ENCODE measurements at regions not wholly inside any gene's neighbourhood (a gene's known extent, or its start where the extent isn't known, plus 50 kb on each side); places are given as distances from the start of the nearest gene placed in this dataset.
"Not testable (repeated sequence)": the region's sequence is repeated elsewhere in the genome, so short reads cannot be mapped to it uniquely, and the experiment has no call there.

DNA sequence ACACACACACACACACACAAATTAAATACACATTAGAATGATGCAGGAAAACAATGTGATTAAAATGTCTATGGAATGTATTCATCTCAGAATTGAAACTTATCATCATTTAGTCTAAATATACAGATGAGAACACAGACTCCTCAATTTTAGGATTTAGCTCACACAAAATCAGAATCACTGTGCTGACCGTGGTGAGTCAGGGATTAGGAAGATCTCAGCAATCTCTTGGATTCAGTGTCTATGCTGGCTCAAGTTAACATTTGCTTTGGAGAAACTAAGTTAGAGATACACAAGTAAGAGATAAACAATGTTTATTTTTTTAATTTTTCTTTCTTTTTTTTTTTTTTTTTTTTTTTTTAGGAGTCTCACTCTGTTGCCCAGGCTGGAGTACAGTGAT is 323.6 kb downstream of the KLF12 start:
- Histone ChIP-seq H3K27ac (ENCODE audit: low read depth, low read length) (no peak overlapping the region), H3K9ac (ENCODE audit: low read length) (no peak overlapping the region), H3K9me3 (ENCODE audit: low read length) (no peaks in the 10 kb centered on the region), H3K36me3 (ENCODE audit: insufficient read depth, low read length) (no peaks in the 10 kb centered on the region), H3K4me1 (ENCODE audit: insufficient read depth, low read length) (no peaks in the 10 kb centered on the region), H3K4me3 (ENCODE audit: low read depth in 1 of 2, low read length in 2 of 2) (no peak overlapping the region), H3K27me3 (ENCODE audit: control insufficient read depth in 1 of 2, insufficient read depth in 2 of 2, low read length in 2 of 2) (no peaks in the 10 kb centered on the region)

- Histone ChIP-seq H3K27me3 (ENCODE audit: control insufficient read depth in 1 of 2, insufficient read depth in 2 of 2, low read length in 2 of 2) (no peaks in the 10 kb centered on the region), H3K4me1 (ENCODE audit: insufficient read depth, low read length) (no peaks in the 10 kb centered on the region), H3K4me3 (ENCODE audit: low read depth in 1 of 2, low read length in 2 of 2) (no peak overlapping the region), H3K9me3 (ENCODE audit: low read length) (no peaks in the 10 kb centered on the region), H3K27ac (ENCODE audit: low read depth, low read length) (no peak overlapping the region), H3K36me3 (ENCODE audit: insufficient read depth, low read length) (no peaks in the 10 kb centered on the region), H3K9ac (ENCODE audit: low read length) (no peak overlapping the region)
These were observed 324.6 kb downstream of the KLF12 start for GRCh38 chr13:73809561-73809960.

DNA sequence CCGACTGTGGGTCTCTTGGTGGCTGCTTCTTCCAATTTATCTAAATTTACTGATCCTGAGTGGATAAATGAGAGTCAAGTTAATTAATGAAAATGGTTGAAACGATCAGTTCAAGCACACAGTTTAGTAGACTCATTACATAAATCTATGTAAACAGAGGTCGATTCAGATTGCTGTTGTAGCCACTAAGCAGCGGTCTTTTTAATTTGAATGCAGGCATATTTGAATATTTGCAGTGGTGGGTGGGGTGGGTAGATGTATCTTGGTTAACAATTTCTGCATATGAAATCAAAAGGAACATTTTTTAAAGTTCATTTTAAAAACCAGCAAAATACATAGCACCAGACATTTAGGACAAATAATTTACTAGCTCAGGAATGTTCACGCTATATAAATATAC is 325.9 kb downstream of the KLF12 start:
- Histone ChIP-seq H3K9me3 (ENCODE audit: low read length) (no peaks in the 10 kb centered on the region), H3K27ac (ENCODE audit: low read depth, low read length) (no peak overlapping the region), H3K4me1 (ENCODE audit: insufficient read depth, low read length) (no peaks in the 10 kb centered on the region), H3K9ac (ENCODE audit: low read length) (no peak overlapping the region), H3K27me3 (ENCODE audit: control insufficient read depth in 1 of 2, insufficient read depth in 2 of 2, low read length in 2 of 2) (no peaks in the 10 kb centered on the region), H3K4me3 (ENCODE audit: low read depth in 1 of 2, low read length in 2 of 2) (no peak overlapping the region), H3K36me3 (ENCODE audit: insufficient read depth, low read length) (no peaks in the 10 kb centered on the region)

- H3K27me3 ChIP-seq (ENCODE audit: control insufficient read depth in 1 of 2, insufficient read depth in 2 of 2, low read length in 2 of 2); H3K36me3 ChIP-seq (ENCODE audit: insufficient read depth, low read length); H3K27ac ChIP-seq (ENCODE audit: low read depth, low read length); H3K4me3 ChIP-seq (ENCODE audit: low read depth in 1 of 2, low read length in 2 of 2); H3K9me3 ChIP-seq (ENCODE audit: low read length); H3K9ac ChIP-seq (ENCODE audit: low read length); H3K4me1 ChIP-seq (ENCODE audit: insufficient read depth, low read length): not testable (repeated sequence)
These were observed 328.8 kb downstream of the KLF12 start for GRCh38 chr13:73805326-73805958.

GRCh38 chr13:73803997-73804396 is 330.2 kb downstream of the KLF12 start:
- H3K9ac ChIP-seq (ENCODE audit: low read length): no peak overlapping the region
- no peak overlapping the region for H3K4me3 ChIP-seq (ENCODE audit: low read depth in 1 of 2, low read length in 2 of 2)
- H3K36me3 ChIP-seq (ENCODE audit: insufficient read depth, low read length): no peaks in the 10 kb centered on the region
- H3K27ac ChIP-seq (ENCODE audit: low read depth, low read length): no peak overlapping the region
- H3K27me3 ChIP-seq (ENCODE audit: control insufficient read depth in 1 of 2, insufficient read depth in 2 of 2, low read length in 2 of 2): no peaks in the 10 kb centered on the region
- H3K4me1 ChIP-seq (ENCODE audit: insufficient read depth, low read length): no peaks in the 10 kb centered on the region
- H3K9me3 ChIP-seq (ENCODE audit: low read length): no peaks in the 10 kb centered on the region

- no peaks in the 10 kb centered on the region for H3K9me3 ChIP-seq (ENCODE audit: low read length)
- no peak overlapping the region for H3K4me3 ChIP-seq (ENCODE audit: low read depth in 1 of 2, low read length in 2 of 2)
- no peaks in the 10 kb centered on the region for H3K27me3 ChIP-seq (ENCODE audit: control insufficient read depth in 1 of 2, insufficient read depth in 2 of 2, low read length in 2 of 2)
- H3K36me3 ChIP-seq (ENCODE audit: insufficient read depth, low read length): no peaks in the 10 kb centered on the region
- no peak overlapping the region for H3K9ac ChIP-seq (ENCODE audit: low read length)
- H3K27ac ChIP-seq (ENCODE audit: low read depth, low read length): no peak overlapping the region
- no peaks in the 10 kb centered on the region for H3K4me1 ChIP-seq (ENCODE audit: insufficient read depth, low read length)
These were observed 334.2 kb downstream of the KLF12 start for GRCh38 chr13:73800011-73800410.

DNA sequence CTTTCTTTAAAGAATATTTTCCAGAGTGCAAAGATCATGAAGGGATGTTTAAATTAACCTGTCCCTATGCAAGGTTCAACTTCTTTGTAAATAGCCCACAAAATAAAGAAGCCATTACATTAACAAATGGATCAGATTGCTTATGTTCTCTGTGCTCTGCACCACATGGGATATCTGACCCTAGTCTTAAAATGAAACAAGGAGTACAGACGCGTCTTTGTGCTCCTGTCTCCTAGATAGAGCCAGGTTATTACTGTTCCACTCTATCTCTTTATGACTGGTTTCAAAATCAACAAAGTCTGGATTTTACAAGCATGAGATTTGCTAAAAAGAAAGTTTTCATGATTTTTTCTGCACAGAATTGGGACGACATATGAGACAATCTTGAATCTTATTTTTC is 339.4 kb downstream of the KLF12 start:
- H3K27ac ChIP-seq (ENCODE audit: low read depth, low read length): no peak overlapping the region
- no peak overlapping the region for H3K4me3 ChIP-seq (ENCODE audit: low read depth in 1 of 2, low read length in 2 of 2)
- no peak overlapping the region for H3K9ac ChIP-seq (ENCODE audit: low read length)
- H3K36me3 ChIP-seq (ENCODE audit: insufficient read depth, low read length): no peaks in the 10 kb centered on the region
- no peaks in the 10 kb centered on the region for H3K27me3 ChIP-seq (ENCODE audit: control insufficient read depth in 1 of 2, insufficient read depth in 2 of 2, low read length in 2 of 2)
- no peaks in the 10 kb centered on the region for H3K9me3 ChIP-seq (ENCODE audit: low read length)
- H3K4me1 ChIP-seq (ENCODE audit: insufficient read depth, low read length): no peaks in the 10 kb centered on the region

GRCh38 chr13:73793361-73793760 is 340.8 kb downstream of the KLF12 start:
- no peak overlapping the region for H3K9ac ChIP-seq (ENCODE audit: low read length)
- no peaks in the 10 kb centered on the region for H3K4me1 ChIP-seq (ENCODE audit: insufficient read depth, low read length)
- no peaks in the 10 kb centered on the region for H3K36me3 ChIP-seq (ENCODE audit: insufficient read depth, low read length)
- H3K27ac ChIP-seq (ENCODE audit: low read depth, low read length): no peak overlapping the region
- H3K27me3 ChIP-seq (ENCODE audit: control insufficient read depth in 1 of 2, insufficient read depth in 2 of 2, low read length in 2 of 2): no peaks in the 10 kb centered on the region
- no peaks in the 10 kb centered on the region for H3K9me3 ChIP-seq (ENCODE audit: low read length)
- no peak overlapping the region for H3K4me3 ChIP-seq (ENCODE audit: low read depth in 1 of 2, low read length in 2 of 2)

DNA sequence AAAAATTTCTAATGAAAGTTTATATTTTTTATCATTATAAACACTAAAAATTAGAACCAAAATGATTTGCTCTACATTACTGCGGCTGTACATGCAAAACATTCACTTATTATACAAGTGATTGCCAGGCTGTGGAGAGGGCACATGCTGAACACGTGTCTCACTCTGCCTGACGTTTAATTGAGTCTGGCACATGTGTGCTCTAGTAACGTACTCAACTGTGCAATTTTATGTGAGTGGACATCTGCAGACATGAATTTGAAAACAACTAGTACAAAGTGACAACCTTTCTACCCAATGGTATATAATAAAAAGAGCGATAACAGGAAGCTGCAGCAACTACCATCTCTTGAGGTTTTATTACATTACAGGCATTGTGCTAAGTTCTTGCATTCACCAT is 341.4 kb downstream of the KLF12 start:
- Histone ChIP-seq H3K4me3 (ENCODE audit: low read depth in 1 of 2, low read length in 2 of 2) (no peak overlapping the region), H3K27ac (ENCODE audit: low read depth, low read length) (no peak overlapping the region), H3K9me3 (ENCODE audit: low read length) (no peaks in the 10 kb centered on the region)

DNA sequence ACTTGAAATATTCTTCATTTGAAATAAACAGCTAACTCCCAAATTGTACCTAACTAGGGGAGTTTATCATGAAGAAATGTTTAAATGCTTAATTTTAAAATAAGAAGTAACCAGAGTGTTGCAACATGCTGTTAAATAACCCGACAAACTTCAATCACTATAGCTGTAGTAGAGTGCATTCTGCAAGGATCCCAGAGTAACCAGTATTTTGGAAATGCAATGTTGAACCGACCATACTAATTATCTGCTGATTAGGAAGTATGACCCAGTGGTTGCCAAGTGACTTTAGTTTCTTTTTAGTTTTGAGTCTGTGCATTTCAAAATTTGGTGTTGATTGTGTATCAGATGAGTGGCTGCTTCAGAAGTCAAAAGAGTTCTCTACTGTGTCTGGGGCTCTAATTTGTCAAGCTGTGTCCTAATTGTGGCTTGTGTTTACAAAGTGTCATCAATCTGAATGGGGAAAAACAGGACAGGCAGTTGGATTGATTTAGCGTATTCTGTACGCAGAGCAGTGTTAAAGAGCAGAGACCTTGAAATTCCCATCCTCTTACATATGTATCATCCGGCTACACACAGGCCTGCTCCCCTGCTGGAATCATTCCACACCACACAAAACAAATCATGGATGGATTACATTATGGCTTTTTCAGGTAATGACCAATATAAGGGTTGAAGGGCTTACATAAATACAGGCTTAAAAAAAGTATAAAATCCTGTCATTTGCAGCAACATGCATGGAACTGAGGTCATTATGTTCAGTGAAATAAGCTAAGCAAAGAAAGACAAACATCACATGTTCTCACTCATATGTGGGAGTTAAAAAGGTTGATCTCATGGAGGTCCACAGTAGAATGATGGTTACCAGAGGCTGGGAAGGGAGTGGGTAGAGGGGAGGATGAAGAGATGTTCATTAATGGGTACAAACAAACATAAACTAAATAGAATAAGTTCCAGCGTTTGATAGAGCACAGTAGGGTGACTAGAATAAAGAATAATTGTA is 351.5 kb downstream of the KLF12 start:
- Histone ChIP-seq H3K36me3 (ENCODE audit: insufficient read depth, low read length) (no peaks in the 10 kb centered on the region), H3K4me1 (ENCODE audit: insufficient read depth, low read length) (no peaks in the 10 kb centered on the region), H3K9me3 (ENCODE audit: low read length) (no peaks in the 10 kb centered on the region), H3K27ac (ENCODE audit: low read depth, low read length) (no peak overlapping the region), H3K27me3 (ENCODE audit: control insufficient read depth in 1 of 2, insufficient read depth in 2 of 2, low read length in 2 of 2) (no peaks in the 10 kb centered on the region), H3K4me3 (ENCODE audit: low read depth in 1 of 2, low read length in 2 of 2) (no peak overlapping the region), H3K9ac (ENCODE audit: low read length) (no peak overlapping the region)

More for the DNA sequence above, 341.4 kb downstream of the KLF12 start:
- Histone ChIP-seq H3K36me3 (ENCODE audit: insufficient read depth, low read length) (no peaks in the 10 kb centered on the region), H3K9ac (ENCODE audit: low read length) (no peak overlapping the region), H3K27me3 (ENCODE audit: control insufficient read depth in 1 of 2, insufficient read depth in 2 of 2, low read length in 2 of 2) (no peaks in the 10 kb centered on the region), H3K4me1 (ENCODE audit: insufficient read depth, low read length) (no peaks in the 10 kb centered on the region)

DNA sequence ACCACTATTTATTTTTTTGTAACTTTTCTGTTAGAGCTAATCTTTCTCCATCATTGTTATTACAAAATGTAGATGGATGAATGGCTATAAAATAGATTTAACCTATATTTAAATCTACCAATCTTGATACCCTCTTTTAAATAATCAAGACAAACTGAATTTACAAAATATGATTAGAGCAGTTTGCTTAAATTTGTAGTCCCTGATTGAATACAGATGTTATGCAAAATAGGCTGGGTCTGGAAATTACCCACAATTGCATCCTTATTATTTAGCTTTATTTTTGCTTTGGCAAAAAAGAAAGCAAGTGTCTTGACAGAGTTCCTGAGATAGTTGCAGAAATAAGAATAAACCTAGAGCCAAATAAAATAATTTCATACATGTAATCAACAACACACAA is 352.8 kb downstream of the KLF12 start:
- Histone ChIP-seq H3K4me1 (ENCODE audit: insufficient read depth, low read length) (peaks cover 3% of the 10 kb centered on the region), H3K27me3 (ENCODE audit: control insufficient read depth in 1 of 2, insufficient read depth in 2 of 2, low read length in 2 of 2) (no peaks in the 10 kb centered on the region), H3K27ac (ENCODE audit: low read depth, low read length) (no peak overlapping the region), H3K36me3 (ENCODE audit: insufficient read depth, low read length) (no peaks in the 10 kb centered on the region), H3K9me3 (ENCODE audit: low read length) (no peaks in the 10 kb centered on the region), H3K4me3 (ENCODE audit: low read depth in 1 of 2, low read length in 2 of 2) (no peak overlapping the region), H3K9ac (ENCODE audit: low read length) (no peak overlapping the region)

Data from muscle layer of colon (tissue), 2 donors.